SK-N-SH treated with all-trans-retinoic acid at 6 μM for 48 hours (cell line): ENCODE measurements at regions not wholly inside any gene's neighbourhood (a gene's known extent, or its start where the extent isn't known, plus 50 kb on each side); places are given as distances from the start of the nearest gene placed in this dataset.

Source experiments
- ATAC-seq: fragments of 200-7000 bp; cut with Tn5 transposase; 3 replicates; pipeline ENCODE4 v1.9.1; 2020; ENCODE audit warnings: mild to moderate bottlenecking, moderate library complexity
- ARNTL ChIP-seq: fragments of 450-650 bp; formaldehyde crosslinking; IDR thresholded peaks from 2 replicates; pipeline ENCODE4 v1.5.0; 2020; ENCODE audit warnings: low read depth, mild to moderate bottlenecking, moderate library complexity, borderline replicate concordance
- BACH2 ChIP-seq: fragments of 250-450 bp; sonication (Bioruptor Pico); IDR thresholded peaks from 2 replicates; pipeline ENCODE4 v1.9.0; 2021; ENCODE audit warnings: mild to moderate bottlenecking, borderline replicate concordance
- ESRRG ChIP-seq: fragments of 250-450 bp; sonication (Bioruptor Pico); IDR thresholded peaks from 2 replicates; pipeline ENCODE4 v1.6.1; 2021; ENCODE audit warnings: mild to moderate bottlenecking
- GLIS3 ChIP-seq: fragments of 250-450 bp; sonication (Bioruptor Pico); IDR thresholded peaks from 2 replicates; pipeline ENCODE4 v1.5.0; 2020; ENCODE audit warnings: mild to moderate bottlenecking, moderate library complexity
- ISL1 ChIP-seq: fragments of 250-450 bp; sonication (Bioruptor Pico); IDR thresholded peaks from 2 replicates; pipeline ENCODE4 v2.1.2; 2022; ENCODE audit warnings: mild to moderate bottlenecking, moderate library complexity
- OSR1 ChIP-seq: fragments of 250-450 bp; sonication (Bioruptor Pico); IDR thresholded peaks from 2 replicates; pipeline ENCODE4 v1.8.0; 2022; ENCODE audit warnings: moderate library complexity, mild to moderate bottlenecking, inconsistent platforms
- PATZ1 ChIP-seq: fragments of 250-450 bp; sonication (Bioruptor Pico); IDR thresholded peaks from 2 replicates; pipeline ENCODE4 v1.8.0; 2020; ENCODE audit warnings: mild to moderate bottlenecking, moderate library complexity, borderline replicate concordance
- PPARA ChIP-seq: fragments of 250-450 bp; sonication (Bioruptor Pico); IDR thresholded peaks from 2 replicates; pipeline ENCODE4 v1.5.0; 2020; ENCODE audit warnings: mild to moderate bottlenecking, borderline replicate concordance
- RARB ChIP-seq: fragments of 250-450 bp; sonication (Bioruptor Pico); IDR thresholded peaks from 2 replicates; pipeline ENCODE4 v1.8.0; 2021; ENCODE audit warnings: mild to moderate bottlenecking, moderate library complexity
- SNAI2 ChIP-seq: fragments of 250-450 bp; sonication (Bioruptor Pico); IDR thresholded peaks from 2 replicates; pipeline ENCODE4 v1.5.0; 2020; ENCODE audit warnings: mild to moderate bottlenecking, moderate library complexity
- TCF4 ChIP-seq: fragments of 250-450 bp; sonication (Bioruptor Pico); IDR thresholded peaks from 2 replicates; pipeline ENCODE4 v1.8.0; 2021; ENCODE audit warnings: mild to moderate bottlenecking, moderate library complexity, borderline replicate concordance
- TOX ChIP-seq: fragments of 250-450 bp; sonication (Bioruptor Pico); IDR thresholded peaks from 2 replicates; pipeline ENCODE4 v1.8.0; 2021; ENCODE audit warnings: mild to moderate bottlenecking, moderate library complexity, borderline replicate concordance
- TSHZ2 ChIP-seq: fragments of 250-450 bp; sonication (Bioruptor Pico); IDR thresholded peaks from 2 replicates; pipeline ENCODE4 v1.5.0; 2020; ENCODE audit warnings: mild to moderate bottlenecking, moderate library complexity
- ZC3H10 ChIP-seq: fragments of 250-450 bp; sonication (Bioruptor Pico); IDR thresholded peaks from 2 replicates; pipeline ENCODE4 v1.5.1; 2021; ENCODE audit warnings: mild to moderate bottlenecking, moderate library complexity
- ZFP3 ChIP-seq: fragments of 250-450 bp; sonication (Bioruptor Pico); IDR thresholded peaks from 2 replicates; pipeline ENCODE4 v1.5.0; 2020; ENCODE audit warnings: mild to moderate bottlenecking, moderate library complexity
- ZFP30 ChIP-seq: fragments of 450-650 bp; formaldehyde crosslinking; IDR thresholded peaks from 2 replicates; pipeline ENCODE4 v1.5.0; 2022; ENCODE audit warnings: mild to moderate bottlenecking, moderate library complexity
- ZNF565 ChIP-seq: fragments of 450-650 bp; formaldehyde crosslinking; conservative IDR thresholded peaks from 2 replicates; pipeline ENCODE4 v1.5.0; 2020; ENCODE audit warnings: low read depth, mild to moderate bottlenecking, moderate library complexity
- ZNF70 ChIP-seq: fragments of 450-650 bp; formaldehyde crosslinking; IDR thresholded peaks from 2 replicates; pipeline ENCODE4 v1.5.0; 2020; ENCODE audit warnings: mild to moderate bottlenecking, moderate library complexity
- ZNF8 ChIP-seq: fragments of 450-650 bp; formaldehyde crosslinking; IDR thresholded peaks from 2 replicates; pipeline ENCODE4 v1.5.0; 2020; ENCODE audit warnings: mild to moderate bottlenecking, moderate library complexity
- TF ChIP-seq, protein P1 (sequence below): fragments of 250-450 bp; sonication (Bioruptor Pico); IDR thresholded peaks from 2 replicates; pipeline ENCODE4 v1.8.0; 2021; ENCODE audit warnings: low read depth, mild to moderate bottlenecking, moderate library complexity, borderline replicate concordance
- TF ChIP-seq, protein P2 (sequence below): fragments of 250-450 bp; sonication (Bioruptor Pico); IDR thresholded peaks from 2 replicates; pipeline ENCODE4 v1.5.1; 2021; ENCODE audit warnings: mild to moderate bottlenecking, moderate library complexity
- TF ChIP-seq, protein P3 (sequence below): fragments of 250-450 bp; sonication (Bioruptor Pico); IDR thresholded peaks from 2 replicates; pipeline ENCODE4 v1.5.1; 2020; ENCODE audit warnings: low read depth, mild to moderate bottlenecking, moderate library complexity

DNA sequence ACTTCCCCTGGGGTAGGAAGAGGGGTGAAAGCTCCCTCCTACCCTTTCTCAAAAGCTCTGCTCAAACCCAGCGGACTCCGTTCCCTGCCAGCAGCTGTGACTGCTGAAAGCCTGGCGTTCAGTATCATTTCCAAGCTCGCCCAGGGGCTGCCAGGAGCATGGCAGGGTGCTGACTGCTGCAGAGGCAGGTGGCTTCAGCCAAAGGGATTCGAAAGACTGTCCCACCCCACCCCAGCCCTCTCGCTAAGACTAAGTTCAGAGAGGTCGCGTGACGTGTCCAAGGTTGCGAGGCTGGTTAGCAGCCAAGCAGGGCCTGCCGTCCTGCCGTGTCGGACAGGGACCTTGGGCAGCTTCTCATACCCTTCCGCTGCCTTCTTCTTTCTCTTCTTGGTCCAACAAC lies 72.3 kb upstream of the RAB12 start:
- TF ChIP-seq ARNTL (CRISPR knock-in tag) (no peak), GLIS3 (CRISPR knock-in tag) (no peak), TSHZ2 (no peak), SNAI2 (CRISPR knock-in tag) (no peak), BACH2 (no peak), TCF4 (CRISPR knock-in tag) (no peak), ZFP3 (no peak), ZNF8 (no peak), RARB (CRISPR knock-in tag) (no peak), ESRRG (no peak), ZC3H10 (no peak), OSR1 (CRISPR knock-in tag) (no peak), ZNF70 (CRISPR knock-in tag) (no peak), PATZ1 (CRISPR knock-in tag) (no peak), TOX (CRISPR knock-in tag) (no peak), PPARA (CRISPR knock-in tag) (no peak), ZFP30 (CRISPR knock-in tag) (no peak)
- TF ChIP-seq, protein P1, sequence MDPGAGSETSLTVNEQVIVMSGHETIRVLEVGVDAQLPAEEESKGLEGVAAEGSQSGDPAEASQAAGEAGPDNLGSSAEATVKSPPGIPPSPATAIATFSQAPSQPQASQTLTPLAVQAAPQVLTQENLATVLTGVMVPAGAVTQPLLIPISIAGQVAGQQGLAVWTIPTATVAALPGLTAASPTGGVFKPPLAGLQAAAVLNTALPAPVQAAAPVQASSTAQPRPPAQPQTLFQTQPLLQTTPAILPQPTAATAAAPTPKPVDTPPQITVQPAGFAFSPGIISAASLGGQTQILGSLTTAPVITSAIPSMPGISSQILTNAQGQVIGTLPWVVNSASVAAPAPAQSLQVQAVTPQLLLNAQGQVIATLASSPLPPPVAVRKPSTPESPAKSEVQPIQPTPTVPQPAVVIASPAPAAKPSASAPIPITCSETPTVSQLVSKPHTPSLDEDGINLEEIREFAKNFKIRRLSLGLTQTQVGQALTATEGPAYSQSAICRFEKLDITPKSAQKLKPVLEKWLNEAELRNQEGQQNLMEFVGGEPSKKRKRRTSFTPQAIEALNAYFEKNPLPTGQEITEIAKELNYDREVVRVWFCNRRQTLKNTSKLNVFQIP (CRISPR knock-in tag), result no peak
- TF ChIP-seq, protein P2, sequence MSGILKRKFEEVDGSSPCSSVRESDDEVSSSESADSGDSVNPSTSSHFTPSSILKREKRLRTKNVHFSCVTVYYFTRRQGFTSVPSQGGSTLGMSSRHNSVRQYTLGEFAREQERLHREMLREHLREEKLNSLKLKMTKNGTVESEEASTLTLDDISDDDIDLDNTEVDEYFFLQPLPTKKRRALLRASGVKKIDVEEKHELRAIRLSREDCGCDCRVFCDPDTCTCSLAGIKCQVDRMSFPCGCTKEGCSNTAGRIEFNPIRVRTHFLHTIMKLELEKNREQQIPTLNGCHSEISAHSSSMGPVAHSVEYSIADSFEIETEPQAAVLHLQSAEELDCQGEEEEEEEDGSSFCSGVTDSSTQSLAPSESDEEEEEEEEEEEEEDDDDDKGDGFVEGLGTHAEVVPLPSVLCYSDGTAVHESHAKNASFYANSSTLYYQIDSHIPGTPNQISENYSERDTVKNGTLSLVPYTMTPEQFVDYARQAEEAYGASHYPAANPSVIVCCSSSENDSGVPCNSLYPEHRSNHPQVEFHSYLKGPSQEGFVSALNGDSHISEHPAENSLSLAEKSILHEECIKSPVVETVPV, result no peak
- TF ChIP-seq, protein P3, sequence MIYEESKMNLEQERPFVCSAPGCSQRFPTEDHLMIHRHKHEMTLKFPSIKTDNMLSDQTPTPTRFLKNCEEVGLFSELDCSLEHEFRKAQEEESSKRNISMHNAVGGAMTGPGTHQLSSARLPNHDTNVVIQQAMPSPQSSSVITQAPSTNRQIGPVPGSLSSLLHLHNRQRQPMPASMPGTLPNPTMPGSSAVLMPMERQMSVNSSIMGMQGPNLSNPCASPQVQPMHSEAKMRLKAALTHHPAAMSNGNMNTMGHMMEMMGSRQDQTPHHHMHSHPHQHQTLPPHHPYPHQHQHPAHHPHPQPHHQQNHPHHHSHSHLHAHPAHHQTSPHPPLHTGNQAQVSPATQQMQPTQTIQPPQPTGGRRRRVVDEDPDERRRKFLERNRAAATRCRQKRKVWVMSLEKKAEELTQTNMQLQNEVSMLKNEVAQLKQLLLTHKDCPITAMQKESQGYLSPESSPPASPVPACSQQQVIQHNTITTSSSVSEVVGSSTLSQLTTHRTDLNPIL, result no peak
- no peak for ATAC-seq

GRCh38 chr18:8537400-8537799 lies 71.8 kb upstream of the RAB12 start:
- ATAC-seq, result no peak
- no peak for TF ChIP-seq OSR1 (CRISPR knock-in tag)
- TF ChIP-seq PATZ1 (CRISPR knock-in tag), result no peak
- TF ChIP-seq, protein P1 (CRISPR knock-in tag), result no peak
- TF ChIP-seq, protein P2, result no peak
- no peak for TF ChIP-seq ISL1
- TF ChIP-seq ZNF565 (CRISPR knock-in tag), result no peak
- TF ChIP-seq ZC3H10, result no peak
- TF ChIP-seq, protein P3, result no peak
- no peak for TF ChIP-seq GLIS3 (CRISPR knock-in tag)
- no peak for TF ChIP-seq ZNF8
- TF ChIP-seq PPARA (CRISPR knock-in tag), result no peak
- no peak for TF ChIP-seq RARB (CRISPR knock-in tag)
- TF ChIP-seq TCF4 (CRISPR knock-in tag), result no peak
- no peak for TF ChIP-seq ARNTL (CRISPR knock-in tag)
- no peak for TF ChIP-seq ZFP3
